Astrocyte of the hippocampus (primary cell): ENCODE measurements at regions not wholly inside any gene's neighbourhood (a gene's known extent, or its start where the extent isn't known, plus 50 kb on each side); places are given as distances from the start of the nearest gene placed in this dataset.
"Not testable (repeated sequence)": the region's sequence is repeated elsewhere in the genome, so short reads cannot be mapped to it uniquely, and the experiment has no call there.

Experiments
- DNase-seq: peaks from one replicate; pipeline ENCODE4 v3.0.0; 2011; ENCODE audit warnings: low read depth, low spot score

DNA sequence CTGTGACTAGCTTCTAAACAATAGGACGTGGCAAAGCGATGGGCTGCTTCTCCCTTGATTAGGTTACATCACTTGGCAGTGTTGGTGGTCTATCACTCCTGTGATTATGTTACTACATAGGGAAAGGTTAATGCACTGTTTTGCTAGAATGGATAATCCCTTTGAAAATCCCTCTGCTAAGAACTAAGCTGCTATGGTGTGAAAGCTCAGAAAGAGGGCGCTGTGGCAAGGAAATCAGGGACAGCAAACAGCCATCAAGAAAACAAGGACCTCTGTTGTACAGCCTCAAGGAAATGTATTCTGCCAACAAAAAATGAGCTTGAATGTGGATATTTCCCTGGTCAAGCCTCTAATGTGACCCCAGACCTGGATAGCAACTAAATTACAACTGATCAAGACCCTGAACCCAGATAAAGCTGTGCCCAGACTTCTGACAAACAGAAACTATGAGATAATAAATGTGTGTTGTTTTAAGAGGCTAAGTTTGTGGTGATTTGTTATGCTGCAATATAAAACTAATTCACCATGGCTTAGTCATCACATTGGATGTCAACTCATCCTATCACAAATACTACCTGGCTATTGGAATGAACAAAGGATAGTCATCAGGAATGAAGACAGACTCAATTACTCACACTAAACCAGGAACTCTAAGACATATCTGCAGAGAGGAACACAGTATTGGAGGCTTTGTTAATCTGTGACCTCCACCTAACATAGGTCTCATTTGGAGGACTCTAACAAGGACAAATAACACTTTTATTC is 1215.9 kb downstream of the EFNA5 start:
- DNase-seq, result peak; percentile 53

GRCh38 chr5:106454050-106454449 is 1216.7 kb downstream of the EFNA5 start:
- DNase-seq, result no peak

DNA sequence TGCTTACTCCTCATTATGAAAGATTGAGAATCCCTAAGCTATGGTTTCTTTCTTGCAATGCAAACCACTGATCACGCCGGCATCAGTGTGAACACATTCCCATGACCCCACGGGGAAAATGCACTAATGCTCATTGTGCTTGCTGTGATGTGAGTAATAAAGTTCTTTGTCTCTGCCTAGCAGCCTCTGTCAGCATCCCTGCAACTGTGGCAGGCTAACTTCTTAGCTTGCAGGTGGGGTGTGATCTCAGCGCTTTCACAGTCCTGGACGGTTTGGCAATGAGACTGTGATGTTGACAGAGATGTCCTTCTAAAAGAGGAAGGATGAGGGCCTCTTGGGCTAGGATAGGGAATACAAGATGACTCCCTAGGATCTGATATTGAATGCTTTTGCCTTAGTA is 1218.7 kb downstream of the EFNA5 start:
- no peak for DNase-seq

DNA sequence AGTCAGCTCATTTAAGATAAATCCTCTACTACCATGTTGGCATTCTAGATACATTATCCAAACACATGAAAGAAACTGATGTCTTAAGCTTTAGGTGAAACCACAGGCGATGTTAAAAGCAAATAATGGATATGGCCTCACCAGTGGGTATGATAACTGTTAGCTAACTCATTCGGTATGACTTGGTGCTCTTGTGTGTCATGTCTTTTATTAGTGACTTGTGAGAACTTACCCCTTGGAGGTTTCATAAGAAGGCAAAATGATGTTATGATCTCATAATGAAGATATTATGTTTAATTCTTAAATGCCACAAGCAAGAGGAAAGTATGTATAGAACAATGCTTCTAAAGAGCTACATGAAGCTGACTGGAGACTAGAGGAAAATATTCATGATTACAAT is 1227.0 kb downstream of the EFNA5 start:
- DNase-seq, result no peak

- DNase-seq, result no peak
Measured at GRCh38 chr5:106435185-106435584, 1235.6 kb downstream of the EFNA5 start.

DNA sequence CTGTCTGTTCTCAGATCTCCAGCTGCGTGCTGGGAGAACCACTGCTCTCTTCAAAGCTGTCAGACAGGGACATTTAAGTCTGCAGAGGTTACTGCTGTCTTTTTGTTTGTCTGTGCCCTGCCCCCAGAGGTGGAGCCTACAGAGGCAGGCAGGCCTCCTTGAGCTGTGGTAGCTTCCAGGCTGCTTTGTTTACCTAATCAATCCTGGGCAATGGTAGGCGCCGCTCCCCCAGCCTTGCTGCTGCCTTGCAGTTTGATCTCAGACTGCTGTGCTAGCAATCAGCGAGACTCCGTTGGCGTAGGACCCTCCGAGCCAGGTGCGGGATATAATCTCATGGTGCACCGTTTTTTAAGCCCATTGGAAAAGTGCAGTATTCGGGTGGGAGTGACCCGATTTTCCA is 1240.0 kb downstream of the EFNA5 start:
- DNase-seq, result not testable (repeated sequence)

DNA sequence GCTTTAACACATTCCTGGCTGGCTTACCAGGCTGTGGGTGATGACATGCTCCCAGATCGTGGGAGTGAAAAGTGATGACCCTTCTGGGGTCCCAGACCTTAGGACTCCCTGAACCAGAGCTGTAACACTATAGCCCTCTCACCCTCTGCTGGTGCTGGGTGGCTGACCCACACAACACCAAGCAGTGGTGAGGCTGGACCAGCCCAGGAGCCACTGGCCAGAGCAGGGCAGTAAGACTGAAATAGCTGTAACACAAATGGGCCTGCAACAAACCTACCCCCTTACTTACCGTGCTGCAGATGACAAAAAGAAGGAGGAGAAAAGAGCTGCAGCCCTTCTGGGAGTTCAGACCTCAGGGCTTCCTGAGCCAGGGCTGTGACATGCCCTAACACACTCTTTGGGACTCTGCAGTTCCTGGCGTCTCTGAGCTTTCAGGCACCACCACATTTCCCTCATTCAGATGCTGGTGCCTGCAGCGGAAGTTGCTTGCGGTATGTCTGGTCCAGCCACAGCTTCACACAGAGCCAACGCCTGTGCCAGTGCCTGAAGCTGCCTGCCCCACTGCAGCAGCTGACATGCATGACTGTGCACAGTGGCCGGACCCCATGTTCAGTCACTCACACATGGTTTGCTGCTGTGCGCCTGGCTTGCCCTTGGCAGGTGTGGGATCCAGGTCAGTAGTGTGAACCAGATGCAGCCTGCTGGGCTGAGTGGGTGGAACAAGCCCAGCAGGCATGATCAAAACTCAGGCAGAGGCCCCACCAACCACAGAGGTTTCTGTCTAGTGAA is 1247.4 kb downstream of the EFNA5 start:
- no peak for DNase-seq

DNA sequence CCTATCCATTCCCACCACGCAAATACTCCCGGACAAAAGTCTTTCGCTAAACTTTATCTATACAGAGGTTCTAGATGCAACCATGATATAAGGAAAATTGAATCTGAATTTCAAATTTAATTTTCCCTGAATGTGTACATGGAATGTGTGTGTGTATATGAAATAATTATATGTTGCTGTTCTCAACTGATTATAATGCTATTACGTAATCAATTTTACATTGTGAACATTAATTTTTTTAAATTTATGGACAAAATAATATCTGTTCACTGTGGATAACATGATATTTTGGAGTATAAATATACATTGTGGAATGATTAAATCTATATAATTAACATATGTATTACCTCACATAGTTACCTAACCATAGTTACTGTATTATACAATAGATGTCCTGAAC is 1250.6 kb downstream of the EFNA5 start:
- DNase-seq, result no peak

GRCh38 chr5:106418196-106418595 is 1252.5 kb downstream of the EFNA5 start:
- DNase-seq, result peak; percentile 29

- DNase-seq, result no peak
Measured at GRCh38 chr5:106417566-106417965, 1253.2 kb downstream of the EFNA5 start.

DNA sequence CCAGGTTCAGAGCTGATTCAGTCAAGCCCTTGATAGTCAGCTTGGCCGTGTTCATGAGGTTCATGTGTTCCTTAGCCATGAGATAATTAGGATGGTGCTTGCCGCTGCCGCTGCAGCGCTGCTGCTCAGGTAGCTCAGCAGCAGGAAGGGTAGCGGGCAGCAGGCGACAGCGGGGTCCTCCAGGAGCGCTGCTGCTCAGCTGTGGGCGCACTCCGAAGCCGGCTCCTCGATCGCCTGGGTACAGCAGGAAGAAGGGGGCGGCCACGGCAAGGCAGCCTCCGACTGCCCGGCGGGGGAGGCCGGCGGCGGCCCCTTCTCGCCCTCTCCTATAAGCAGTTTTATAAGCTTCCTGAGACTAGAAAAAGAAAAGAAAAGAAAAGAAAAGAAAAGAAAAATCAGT is 1253.6 kb downstream of the EFNA5 start:
- no peak for DNase-seq

GRCh38 chr5:106415541-106415940 is 1255.2 kb downstream of the EFNA5 start:
- DNase-seq, result peak; percentile 78

- DNase-seq, result no peak
Measured at GRCh38 chr5:106414342-106414741, 1256.4 kb downstream of the EFNA5 start.

GRCh38 chr5:106412606-106413005 is 1258.1 kb downstream of the EFNA5 start:
- no peak for DNase-seq

DNA sequence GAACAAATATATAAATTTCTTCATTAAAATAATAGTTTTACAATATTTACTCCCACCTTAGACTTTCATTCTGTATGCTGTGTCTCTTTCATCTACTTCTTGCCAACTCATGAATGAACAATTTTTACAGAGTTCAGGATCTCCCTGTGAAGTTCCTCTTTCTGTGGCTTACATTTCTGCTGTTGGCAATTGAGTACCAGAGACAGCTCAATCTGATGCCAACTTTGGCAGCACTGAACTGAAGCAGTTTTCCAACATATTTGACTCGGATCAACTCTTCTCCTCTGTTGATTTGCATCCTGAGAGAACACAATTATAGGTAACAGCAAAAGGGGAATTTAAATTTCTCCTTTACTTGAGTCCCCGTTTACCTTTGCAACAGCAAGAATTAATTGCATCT is 1262.2 kb downstream of the EFNA5 start:
- DNase-seq, result peak; percentile 8

GRCh38 chr5:106408141-106408540 is 1262.6 kb downstream of the EFNA5 start:
- no peak for DNase-seq

GRCh38 chr5:106401561-106401960 is 1269.2 kb downstream of the EFNA5 start:
- DNase-seq, result no peak

DNA sequence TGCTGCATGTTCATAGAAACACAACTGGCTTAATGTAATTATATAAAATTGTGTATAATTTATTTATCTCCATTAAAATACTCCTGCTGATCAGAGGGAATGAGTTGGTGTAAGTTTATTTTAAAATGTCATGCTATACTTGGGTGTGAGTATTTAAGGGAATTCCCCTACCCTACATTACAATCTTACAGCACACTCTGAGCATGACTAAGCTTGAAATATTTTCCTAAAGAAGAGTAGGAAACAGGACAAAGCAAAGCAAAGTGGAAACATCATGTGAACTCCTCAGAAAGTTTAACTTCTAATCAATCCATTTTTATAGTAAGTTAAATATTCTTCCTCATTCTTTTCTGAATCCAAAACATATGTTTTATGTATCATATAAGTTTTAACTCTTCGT is 1271.3 kb downstream of the EFNA5 start:
- DNase-seq, result peak; percentile 48

DNA sequence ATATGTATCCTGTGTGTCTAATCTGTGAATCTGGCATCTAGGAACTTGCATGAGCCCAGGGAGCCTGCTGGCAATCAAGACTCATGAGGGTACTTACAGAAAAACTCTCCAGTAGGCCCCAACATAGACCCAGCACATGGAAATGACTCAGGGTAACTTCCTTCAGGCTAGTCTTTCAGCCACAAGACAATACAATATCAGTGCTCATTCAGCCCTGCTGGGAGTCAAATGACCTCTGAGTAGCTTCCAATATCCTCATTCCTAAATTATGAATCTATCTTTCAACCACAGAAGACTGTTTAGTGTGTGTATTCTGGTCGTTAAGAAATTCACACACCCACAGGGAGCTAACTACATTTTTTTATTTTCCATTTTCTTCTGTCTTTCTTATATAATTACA is 1273.0 kb downstream of the EFNA5 start:
- peak; percentile 71 for DNase-seq

DNA sequence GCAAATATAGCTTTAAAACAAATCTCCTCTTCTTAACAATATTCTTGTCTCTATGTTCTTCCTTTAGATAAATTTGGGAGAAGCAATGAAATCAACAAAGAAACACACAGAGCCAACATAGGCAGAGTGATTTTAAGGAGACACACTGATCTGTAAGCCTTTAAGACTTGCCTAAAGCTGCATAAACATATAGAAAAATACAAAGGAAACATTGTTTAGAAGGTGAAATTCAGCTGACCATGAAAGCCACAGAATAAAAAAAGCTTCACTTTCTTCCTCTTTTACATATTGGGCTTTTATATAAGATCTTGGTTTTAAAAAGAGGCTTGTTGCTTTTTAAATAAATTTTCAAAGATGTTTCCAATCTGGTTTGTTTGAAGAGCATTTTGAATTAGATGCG is 1277.5 kb downstream of the EFNA5 start:
- no peak for DNase-seq

DNA sequence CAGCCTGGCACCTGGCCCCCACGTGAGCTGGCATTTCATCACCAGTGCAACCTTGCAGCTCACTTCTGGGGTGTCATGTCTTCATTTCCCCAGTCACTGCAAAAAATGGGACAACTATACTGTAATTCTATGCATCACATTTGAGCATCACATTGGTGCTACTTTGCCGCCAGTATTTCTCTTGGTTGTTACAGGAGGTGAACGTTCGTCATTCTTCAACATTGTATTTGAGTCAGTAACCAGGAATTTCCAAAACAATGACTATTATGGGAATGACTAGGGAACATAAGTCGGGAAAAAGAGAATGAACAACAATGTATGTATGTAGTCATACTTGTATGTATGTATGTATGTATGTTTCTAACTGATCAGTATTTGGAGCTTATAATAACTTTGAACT is 1278.0 kb downstream of the EFNA5 start:
- peak; percentile 25 for DNase-seq

DNA sequence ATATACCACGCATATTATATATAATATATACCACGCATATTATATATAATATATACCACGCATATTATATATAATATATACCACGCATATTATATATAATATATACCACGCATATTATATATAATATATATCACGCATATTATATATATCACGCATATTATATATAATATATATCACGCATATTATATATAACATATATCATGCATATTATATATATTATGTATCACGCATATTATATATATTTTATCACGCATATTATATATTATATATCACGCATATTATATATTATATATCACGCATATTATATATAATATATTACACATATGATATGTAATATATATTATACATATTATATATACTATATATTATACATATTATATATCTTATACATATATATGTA is 1283.0 kb downstream of the EFNA5 start:
- not testable (repeated sequence) for DNase-seq

GRCh38 chr5:106386287-106386686 is 1284.5 kb downstream of the EFNA5 start:
- no peak for DNase-seq
